ENCODE measurements at regions not wholly inside any gene's neighbourhood (a gene's known extent, or its start where the extent isn't known, plus 50 kb on each side); places are given as distances from the start of the nearest gene placed in this dataset.

DNA sequence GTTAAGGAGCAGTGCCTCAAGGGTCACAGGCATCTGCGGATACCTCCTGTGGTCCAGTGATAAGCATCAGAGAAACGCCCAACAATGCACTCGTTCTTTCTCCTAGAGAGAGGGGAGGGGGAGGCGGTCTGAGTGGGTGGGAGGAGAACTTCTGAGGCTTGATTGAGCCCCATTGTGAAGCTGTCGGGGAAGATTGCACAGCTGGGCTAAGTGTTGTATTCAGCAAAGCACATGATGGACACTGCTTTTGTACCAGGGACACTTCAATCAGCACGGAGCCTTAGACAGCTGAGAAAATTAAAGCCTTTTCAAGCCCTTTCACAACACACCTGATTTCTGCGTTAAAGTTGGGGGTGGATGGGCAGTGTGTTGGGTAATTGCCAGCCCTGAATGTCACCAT is 230.3 kb upstream of the GHITM start:
- no peak overlapping the region for H2BK5ac ChIP-seq (ENCODE audit: low read length)
- H3K9ac ChIP-seq (ENCODE audit: low read depth, low read length, poor library complexity), result no peak overlapping the region
- H3K4ac ChIP-seq (ENCODE audit: low read length), result no peak overlapping the region
- no peak overlapping the region for H4K91ac ChIP-seq (ENCODE audit: low read depth, low read length, poor library complexity)
- H4K8ac ChIP-seq (ENCODE audit: low read depth, low read length), result no peak overlapping the region
- no peak overlapping the region for H3K23ac ChIP-seq (ENCODE audit: low read depth, low read length, poor library complexity)
- H3K36me3 ChIP-seq (replicated peaks in 1 of 2; ENCODE audit: control insufficient read depth in 2 of 2, insufficient read depth in 2 of 2, low read length in 2 of 2), result no peaks in the 10 kb centered on the region
- DNase-seq (ENCODE audit: low spot score), result peak; percentile 75
- no peak overlapping the region for H2AFZ ChIP-seq (ENCODE audit: low read length)
- no peak overlapping the region for H3K18ac ChIP-seq (ENCODE audit: low read length)
- H3K4me1 ChIP-seq (ENCODE audit: control insufficient read depth in 2 of 2, insufficient read depth in 1 of 2, low read depth in 1 of 2, low read length in 2 of 2), result peaks cover 7 to 23% of the 10 kb centered on the region in 2 donors
- H3K9me3 ChIP-seq (replicated peaks in 1 of 2; ENCODE audit: control insufficient read depth in 2 of 2, insufficient read depth in 1 of 2, low read depth in 1 of 2, low read length in 2 of 2), result no peaks in the 10 kb centered on the region
- H3K4me2 ChIP-seq (ENCODE audit: insufficient read depth, low read length, poor library complexity, severe bottlenecking), result no peak overlapping the region
- WGBS, 2 donors (ENCODE audit: extremely low coverage in 2 of 2, insufficient read length in 2 of 2, insufficient replicate concordance in 1 of 2), result no CpG with 5 or more reads among the region's 7 CpGs
- peaks cover 0 to 15% (median 0%) of the 10 kb centered on the region in 3 experiments for H3K27me3 ChIP-seq (ENCODE audit: control insufficient read depth in 3 of 3, insufficient read depth in 3 of 3, low read depth in 1 of 3, low read length in 3 of 3)
- no peak overlapping the region for H3K4me3 ChIP-seq (ENCODE audit: low read length in 2 of 2)
- peak overlapping the region; percentile 61 for H3K27ac ChIP-seq (replicated peaks; ENCODE audit: low read length)
- no peaks in the 10 kb centered on the region for H3K79me1 ChIP-seq (ENCODE audit: low read depth, low read length)
- H2BK15ac ChIP-seq (ENCODE audit: low read length), result no peak overlapping the region
- H2BK120ac ChIP-seq (ENCODE audit: low read depth, low read length), result no peak overlapping the region
- H2BK12ac ChIP-seq (ENCODE audit: low read length), result no peak overlapping the region
- H2AK5ac ChIP-seq (ENCODE audit: low read depth, low read length), result no peak overlapping the region
- no peak overlapping the region for H3K14ac ChIP-seq (ENCODE audit: low read length)

GRCh38 chr10:83915801-83916200 is 223.5 kb upstream of the GHITM start:
- Histone ChIP-seq H2AK5ac (ENCODE audit: low read depth, low read length) (peak overlapping the region; percentile 80), H3K27ac (replicated peaks; ENCODE audit: low read length) (no peak overlapping the region), H4K91ac (ENCODE audit: low read depth, low read length, poor library complexity) (no peak overlapping the region), H3K4me3 (ENCODE audit: low read length in 2 of 2) (no peak overlapping the region), H2BK15ac (ENCODE audit: low read length) (peak overlapping the region; percentile 50), H3K36me3 (replicated peaks in 1 of 2; ENCODE audit: control insufficient read depth in 2 of 2, insufficient read depth in 2 of 2, low read length in 2 of 2) (no peaks in the 10 kb centered on the region), H2BK5ac (ENCODE audit: low read length) (no peak overlapping the region), H3K4ac (ENCODE audit: low read length) (no peak overlapping the region), H2BK120ac (ENCODE audit: low read depth, low read length) (no peak overlapping the region), H2AFZ (ENCODE audit: low read length) (no peak overlapping the region), H3K4me2 (ENCODE audit: insufficient read depth, low read length, poor library complexity, severe bottlenecking) (no peak overlapping the region), H4K8ac (ENCODE audit: low read depth, low read length) (no peak overlapping the region), H3K9ac (ENCODE audit: low read depth, low read length, poor library complexity) (peak overlapping the region; percentile 9), H3K79me1 (ENCODE audit: low read depth, low read length) (no peaks in the 10 kb centered on the region), H3K14ac (ENCODE audit: low read length) (no peak overlapping the region), H3K23ac (ENCODE audit: low read depth, low read length, poor library complexity) (no peak overlapping the region), H2BK12ac (ENCODE audit: low read length) (no peak overlapping the region), H3K9me3 (replicated peaks in 1 of 2; ENCODE audit: control insufficient read depth in 2 of 2, insufficient read depth in 1 of 2, low read depth in 1 of 2, low read length in 2 of 2) (no peaks in the 10 kb centered on the region), H3K18ac (ENCODE audit: low read length) (peak overlapping the region; percentile 72), H3K4me1 (ENCODE audit: control insufficient read depth in 2 of 2, insufficient read depth in 1 of 2, low read depth in 1 of 2, low read length in 2 of 2) (peaks cover 0 to 14% of the 10 kb centered on the region in 2 donors), H3K27me3 (ENCODE audit: control insufficient read depth in 3 of 3, insufficient read depth in 3 of 3, low read depth in 1 of 3, low read length in 3 of 3) (peaks cover 0 to 12% (median 0%) of the 10 kb centered on the region in 3 experiments)
- DNase-seq (ENCODE audit: low spot score), result no peak
- no CpG with 5 or more reads among the region's 1 CpG for WGBS, 2 donors (ENCODE audit: extremely low coverage in 2 of 2, insufficient read length in 2 of 2, insufficient replicate concordance in 1 of 2)

GRCh38 chr10:83917537-83918506 is 221.5 kb upstream of the GHITM start:
- H3K36me3 ChIP-seq (replicated peaks in 1 of 2; ENCODE audit: control insufficient read depth in 2 of 2, insufficient read depth in 2 of 2, low read length in 2 of 2), result no peaks in the 10 kb centered on the region
- H2BK5ac ChIP-seq (ENCODE audit: low read length), result no peak overlapping the region
- H2AK5ac ChIP-seq (ENCODE audit: low read depth, low read length), result no peak overlapping the region
- DNase-seq (ENCODE audit: low spot score), result no peak
- peaks cover 0 to 14% of the 10 kb centered on the region in 2 donors for H3K4me1 ChIP-seq (ENCODE audit: control insufficient read depth in 2 of 2, insufficient read depth in 1 of 2, low read depth in 1 of 2, low read length in 2 of 2)
- H3K4me3 ChIP-seq (ENCODE audit: low read length in 2 of 2), result no peak overlapping the region
- H3K9ac ChIP-seq (ENCODE audit: low read depth, low read length, poor library complexity), result no peak overlapping the region
- no peaks in the 10 kb centered on the region for H3K79me1 ChIP-seq (ENCODE audit: low read depth, low read length)
- no peak overlapping the region for H3K23ac ChIP-seq (ENCODE audit: low read depth, low read length, poor library complexity)
- no peak overlapping the region for H2BK120ac ChIP-seq (ENCODE audit: low read depth, low read length)
- no peaks in the 10 kb centered on the region for H3K9me3 ChIP-seq (replicated peaks in 1 of 2; ENCODE audit: control insufficient read depth in 2 of 2, insufficient read depth in 1 of 2, low read depth in 1 of 2, low read length in 2 of 2)
- no CpG with 5 or more reads among the region's 17 CpGs for WGBS, 2 donors (ENCODE audit: extremely low coverage in 2 of 2, insufficient read length in 2 of 2, insufficient replicate concordance in 1 of 2)
- H3K27ac ChIP-seq (replicated peaks; ENCODE audit: low read length), result no peak overlapping the region
- H3K14ac ChIP-seq (ENCODE audit: low read length), result no peak overlapping the region
- H2AFZ ChIP-seq (ENCODE audit: low read length), result no peak overlapping the region
- H3K18ac ChIP-seq (ENCODE audit: low read length), result no peak overlapping the region
- H4K91ac ChIP-seq (ENCODE audit: low read depth, low read length, poor library complexity), result no peak overlapping the region
- H3K4ac ChIP-seq (ENCODE audit: low read length), result no peak overlapping the region
- H3K4me2 ChIP-seq (ENCODE audit: insufficient read depth, low read length, poor library complexity, severe bottlenecking), result no peak overlapping the region
- no peak overlapping the region for H4K8ac ChIP-seq (ENCODE audit: low read depth, low read length)
- peaks cover 0 to 12% (median 0%) of the 10 kb centered on the region in 3 experiments for H3K27me3 ChIP-seq (ENCODE audit: control insufficient read depth in 3 of 3, insufficient read depth in 3 of 3, low read depth in 1 of 3, low read length in 3 of 3)
- H2BK12ac ChIP-seq (ENCODE audit: low read length), result no peak overlapping the region
- H2BK15ac ChIP-seq (ENCODE audit: low read length), result no peak overlapping the region

GRCh38 chr10:83919187-83919586 is 220.1 kb upstream of the GHITM start:
- Histone ChIP-seq H3K23ac (ENCODE audit: low read depth, low read length, poor library complexity) (no peak overlapping the region), H3K9ac (ENCODE audit: low read depth, low read length, poor library complexity) (no peak overlapping the region), H3K27me3 (ENCODE audit: control insufficient read depth in 3 of 3, insufficient read depth in 3 of 3, low read depth in 1 of 3, low read length in 3 of 3) (peaks cover 0 to 7% (median 0%) of the 10 kb centered on the region in 3 experiments), H3K18ac (ENCODE audit: low read length) (no peak overlapping the region), H3K79me1 (ENCODE audit: low read depth, low read length) (no peaks in the 10 kb centered on the region), H2BK5ac (ENCODE audit: low read length) (no peak overlapping the region), H3K14ac (ENCODE audit: low read length) (no peak overlapping the region), H3K4ac (ENCODE audit: low read length) (no peak overlapping the region), H4K8ac (ENCODE audit: low read depth, low read length) (no peak overlapping the region), H4K91ac (ENCODE audit: low read depth, low read length, poor library complexity) (no peak overlapping the region), H3K4me3 (ENCODE audit: low read length in 2 of 2) (no peak overlapping the region), H3K36me3 (replicated peaks in 1 of 2; ENCODE audit: control insufficient read depth in 2 of 2, insufficient read depth in 2 of 2, low read length in 2 of 2) (no peaks in the 10 kb centered on the region), H3K4me2 (ENCODE audit: insufficient read depth, low read length, poor library complexity, severe bottlenecking) (no peak overlapping the region), H2AFZ (ENCODE audit: low read length) (no peak overlapping the region), H3K9me3 (replicated peaks in 1 of 2; ENCODE audit: control insufficient read depth in 2 of 2, insufficient read depth in 1 of 2, low read depth in 1 of 2, low read length in 2 of 2) (no peaks in the 10 kb centered on the region), H2AK5ac (ENCODE audit: low read depth, low read length) (no peak overlapping the region), H3K27ac (replicated peaks; ENCODE audit: low read length) (no peak overlapping the region), H3K4me1 (ENCODE audit: control insufficient read depth in 2 of 2, insufficient read depth in 1 of 2, low read depth in 1 of 2, low read length in 2 of 2) (peaks cover 0 to 12% of the 10 kb centered on the region in 2 donors), H2BK12ac (ENCODE audit: low read length) (no peak overlapping the region), H2BK15ac (ENCODE audit: low read length) (no peak overlapping the region), H2BK120ac (ENCODE audit: low read depth, low read length) (no peak overlapping the region)
- no peak for DNase-seq (ENCODE audit: low spot score)
- no CpG with 5 or more reads among the region's 2 CpGs for WGBS, 2 donors (ENCODE audit: extremely low coverage in 2 of 2, insufficient read length in 2 of 2, insufficient replicate concordance in 1 of 2)
